ENCODE measurements at regions not wholly inside any gene's neighbourhood (a gene's known extent, or its start where the extent isn't known, plus 50 kb on each side); places are given as distances from the start of the nearest gene placed in this dataset.

DNA sequence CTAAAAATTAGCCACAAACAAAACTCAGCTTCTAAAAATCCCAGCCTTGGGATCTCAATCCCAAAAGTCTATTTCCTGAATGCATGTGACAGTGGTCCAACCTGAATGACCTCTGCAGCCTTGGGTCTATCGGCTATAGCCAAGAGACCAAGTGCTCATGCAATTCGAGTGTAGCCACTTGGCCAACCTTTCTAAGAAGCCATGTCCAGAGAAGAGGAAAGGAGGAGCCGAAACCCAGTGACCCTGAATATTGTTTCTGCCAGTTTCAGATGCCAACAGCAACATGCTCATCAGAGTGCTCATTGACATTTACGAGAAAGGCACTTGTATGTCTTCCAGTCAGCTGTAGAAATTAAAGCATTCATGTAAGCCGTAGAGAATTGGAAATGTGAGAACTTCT is 1231.9 kb downstream of the NLGN4Y start:
- DNase-seq (ENCODE audit: low read depth, low spot score) = no peak
- no peak overlapping the region for H3K27ac ChIP-seq (ENCODE audit: low read length)
- H3K9me3 ChIP-seq (ENCODE audit: control insufficient read depth, insufficient read depth, low read length) = no peaks in the 10 kb centered on the region
- WGBS (ENCODE audit: insufficient coverage, insufficient read length) = no CpG with 5 or more reads among the region's 5 CpGs
- H3K4me1 ChIP-seq (ENCODE audit: control insufficient read depth, insufficient read depth, low read length) = no peaks in the 10 kb centered on the region
- no peaks in the 10 kb centered on the region for H3K27me3 ChIP-seq (ENCODE audit: control insufficient read depth, insufficient read depth, low read length)
- H3K36me3 ChIP-seq (ENCODE audit: control insufficient read depth, insufficient read depth, low read length) = no peaks in the 10 kb centered on the region
- no peak overlapping the region for H3K4me3 ChIP-seq (ENCODE audit: low read length)

DNA sequence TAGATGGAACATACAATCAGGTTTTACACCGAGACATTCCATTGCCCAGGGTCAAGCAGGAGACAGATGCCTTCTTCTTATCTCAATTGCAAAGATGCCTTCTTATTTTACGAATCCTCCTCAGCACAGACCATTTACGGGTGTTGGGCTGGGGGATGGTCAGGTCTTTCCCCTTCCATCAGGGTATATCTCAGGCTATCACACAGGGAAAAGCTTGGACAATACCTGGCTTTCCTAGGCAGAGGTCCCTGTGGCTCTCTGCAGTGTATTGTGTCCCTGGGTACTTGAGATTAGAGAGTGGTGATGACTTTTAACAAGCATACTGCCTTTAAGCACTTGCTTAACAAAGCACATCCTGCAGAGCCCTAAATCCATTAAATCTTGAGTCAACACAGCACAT is 1249.2 kb downstream of the NLGN4Y start:
- Histone ChIP-seq H3K4me3 (ENCODE audit: low read length) (no peak overlapping the region), H3K9me3 (ENCODE audit: control insufficient read depth, insufficient read depth, low read length) (no peaks in the 10 kb centered on the region), H3K36me3 (ENCODE audit: control insufficient read depth, insufficient read depth, low read length) (no peaks in the 10 kb centered on the region), H3K4me1 (ENCODE audit: control insufficient read depth, insufficient read depth, low read length) (no peaks in the 10 kb centered on the region), H3K27ac (ENCODE audit: low read length) (no peak overlapping the region), H3K27me3 (ENCODE audit: control insufficient read depth, insufficient read depth, low read length) (no peaks in the 10 kb centered on the region)
- WGBS (ENCODE audit: insufficient coverage, insufficient read length) = no CpG with 5 or more reads among the region's 3 CpGs
- no peak for DNase-seq (ENCODE audit: low read depth, low spot score)

DNA sequence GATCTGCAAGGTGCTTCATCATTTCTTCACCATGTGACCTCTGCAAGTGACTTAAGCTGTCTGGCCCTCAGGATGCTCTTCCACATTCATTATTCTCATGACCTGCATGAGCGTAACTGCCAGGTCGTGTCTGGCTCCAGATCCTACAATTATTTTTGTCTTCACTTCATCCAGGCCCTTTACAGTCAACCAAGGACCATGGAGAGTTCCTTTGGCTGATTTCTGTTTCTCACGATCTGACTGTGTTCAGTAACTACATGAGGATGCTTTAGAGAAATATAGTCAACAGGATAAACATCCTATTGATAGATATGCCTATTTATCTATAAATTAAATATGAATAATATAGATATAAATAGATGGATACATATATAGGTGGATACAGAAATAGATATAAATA is 1251.6 kb downstream of the NLGN4Y start:
- H3K4me1 ChIP-seq (ENCODE audit: control insufficient read depth, insufficient read depth, low read length) = no peaks in the 10 kb centered on the region
- H3K27me3 ChIP-seq (ENCODE audit: control insufficient read depth, insufficient read depth, low read length) = no peaks in the 10 kb centered on the region
- DNase-seq (ENCODE audit: low read depth, low spot score) = no peak
- WGBS (ENCODE audit: insufficient coverage, insufficient read length) = no CpG with 5 or more reads among the region's 3 CpGs
- no peaks in the 10 kb centered on the region for H3K9me3 ChIP-seq (ENCODE audit: control insufficient read depth, insufficient read depth, low read length)
- no peak overlapping the region for H3K27ac ChIP-seq (ENCODE audit: low read length)
- H3K36me3 ChIP-seq (ENCODE audit: control insufficient read depth, insufficient read depth, low read length) = no peaks in the 10 kb centered on the region
- no peak overlapping the region for H3K4me3 ChIP-seq (ENCODE audit: low read length)

DNA sequence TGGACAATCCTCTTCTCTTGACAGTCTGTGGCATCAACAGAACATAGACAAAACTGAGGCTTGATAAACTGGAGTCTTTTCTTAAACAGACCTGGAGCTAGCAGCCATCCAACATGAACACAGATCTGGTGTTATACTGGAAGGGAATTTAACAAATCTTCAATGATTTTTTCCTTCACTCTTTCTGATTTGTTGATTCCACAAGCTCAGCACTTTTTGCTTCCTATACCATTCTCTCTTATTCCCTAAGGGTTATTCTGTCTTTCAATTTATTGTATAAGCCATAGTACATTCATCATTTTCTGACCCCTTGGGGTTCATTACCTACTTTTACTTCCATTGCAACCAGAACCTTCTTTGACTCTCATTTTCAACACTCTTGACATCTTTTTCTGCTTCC is 1255.6 kb downstream of the NLGN4Y start:
- Histone ChIP-seq H3K9me3 (ENCODE audit: control insufficient read depth, insufficient read depth, low read length) (no peaks in the 10 kb centered on the region), H3K27ac (ENCODE audit: low read length) (no peak overlapping the region), H3K4me1 (ENCODE audit: control insufficient read depth, insufficient read depth, low read length) (no peaks in the 10 kb centered on the region), H3K27me3 (ENCODE audit: control insufficient read depth, insufficient read depth, low read length) (no peaks in the 10 kb centered on the region), H3K36me3 (ENCODE audit: control insufficient read depth, insufficient read depth, low read length) (no peaks in the 10 kb centered on the region), H3K4me3 (ENCODE audit: low read length) (no peak overlapping the region)
- no peak for DNase-seq (ENCODE audit: low read depth, low spot score)

- Histone ChIP-seq H3K27me3 (ENCODE audit: control insufficient read depth, insufficient read depth, low read length) (no peaks in the 10 kb centered on the region), H3K27ac (ENCODE audit: low read length) (no peak overlapping the region), H3K4me1 (ENCODE audit: control insufficient read depth, insufficient read depth, low read length) (no peaks in the 10 kb centered on the region), H3K4me3 (ENCODE audit: low read length) (no peak overlapping the region), H3K9me3 (ENCODE audit: control insufficient read depth, insufficient read depth, low read length) (no peaks in the 10 kb centered on the region), H3K36me3 (ENCODE audit: control insufficient read depth, insufficient read depth, low read length) (no peaks in the 10 kb centered on the region)
- WGBS (ENCODE audit: insufficient coverage, insufficient read length) = no CpG with 5 or more reads among the region's 3 CpGs
- no peak for DNase-seq (ENCODE audit: low read depth, low spot score)
Observed at GRCh38 chrY:15800021-15800420, 1275.7 kb downstream of the NLGN4Y start.

- Histone ChIP-seq H3K4me3 (ENCODE audit: low read length) (no peak overlapping the region), H3K4me1 (ENCODE audit: control insufficient read depth, insufficient read depth, low read length) (no peaks in the 10 kb centered on the region), H3K27ac (ENCODE audit: low read length) (no peak overlapping the region)
Observed at GRCh38 chrY:15805985-15806384, 1281.7 kb downstream of the NLGN4Y start.

GRCh38 chrY:15814241-15814640 is 1289.9 kb downstream of the NLGN4Y start:
- H3K4me3 ChIP-seq (ENCODE audit: low read length) = no peak overlapping the region
- no peaks in the 10 kb centered on the region for H3K27me3 ChIP-seq (ENCODE audit: control insufficient read depth, insufficient read depth, low read length)
- no peak overlapping the region for H3K27ac ChIP-seq (ENCODE audit: low read length)
- H3K9me3 ChIP-seq (ENCODE audit: control insufficient read depth, insufficient read depth, low read length) = no peaks in the 10 kb centered on the region
- DNase-seq (ENCODE audit: low read depth, low spot score) = no peak
- no peaks in the 10 kb centered on the region for H3K4me1 ChIP-seq (ENCODE audit: control insufficient read depth, insufficient read depth, low read length)
- WGBS (ENCODE audit: insufficient coverage, insufficient read length) = no CpG with 5 or more reads among the region's 6 CpGs
- H3K36me3 ChIP-seq (ENCODE audit: control insufficient read depth, insufficient read depth, low read length) = no peaks in the 10 kb centered on the region

More at GRCh38 chrY:15805985-15806384, 1281.7 kb downstream of the NLGN4Y start:
- H3K36me3 ChIP-seq (ENCODE audit: control insufficient read depth, insufficient read depth, low read length) = no peaks in the 10 kb centered on the region
- H3K9me3 ChIP-seq (ENCODE audit: control insufficient read depth, insufficient read depth, low read length) = no peaks in the 10 kb centered on the region
- DNase-seq (ENCODE audit: low read depth, low spot score) = no peak
- no peaks in the 10 kb centered on the region for H3K27me3 ChIP-seq (ENCODE audit: control insufficient read depth, insufficient read depth, low read length)

All from iPS DF 6.9 (cell line).